Right renal pelvis (tissue), 4 donors: ENCODE measurements at regions not wholly inside any gene's neighbourhood (a gene's known extent, or its start where the extent isn't known, plus 50 kb on each side); places are given as distances from the start of the nearest gene placed in this dataset.

Source experiments
- DNase-seq, 4 donors: peaks; one replicate each; pipeline ENCODE4 v3.0.0-alpha.2; 2013; ENCODE audit warnings: low read depth in 4 of 4, low spot score in 3 of 4, missing footprints in 1 of 4

DNA sequence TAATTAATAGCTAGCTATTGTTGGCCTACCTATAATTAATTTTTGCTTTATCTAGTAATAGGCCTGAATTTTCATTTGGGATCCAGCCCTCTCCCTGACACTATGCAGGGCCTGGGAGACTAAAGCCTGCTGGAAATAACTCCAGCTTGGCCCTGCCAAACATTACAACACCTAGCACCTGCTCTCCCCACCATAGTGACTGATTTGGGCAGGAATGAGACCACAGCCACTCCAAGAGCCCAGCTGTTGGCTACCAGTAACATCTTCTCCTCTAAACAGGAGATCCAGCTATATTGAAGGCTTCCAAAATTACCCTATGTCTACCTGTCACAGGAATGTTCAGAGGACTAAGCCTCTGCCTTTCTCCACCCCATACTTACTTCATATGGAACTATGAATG, 225.1 kb downstream of the IDS start:
- DNase-seq, result no peak

DNA sequence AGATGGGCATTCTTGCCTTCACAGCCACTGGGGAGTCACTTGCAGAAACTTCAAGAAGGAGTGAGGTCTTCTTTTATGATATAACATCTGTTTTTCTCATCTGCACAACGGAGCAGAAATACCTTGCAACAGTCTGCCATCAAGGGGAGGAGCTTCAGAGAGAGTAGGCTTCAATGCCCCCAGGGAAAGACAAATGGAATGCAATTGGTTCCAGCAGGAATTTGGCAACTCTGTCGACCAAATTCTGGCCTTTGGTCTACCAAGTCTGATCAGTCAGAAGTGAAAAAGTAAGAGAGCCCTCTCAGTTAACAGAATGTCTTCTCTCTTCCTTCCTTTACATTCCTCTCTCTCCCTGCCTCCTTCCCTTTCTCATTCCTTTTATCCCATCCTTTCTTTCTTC, 229.3 kb downstream of the IDS start:
- DNase-seq, result no peak

DNA sequence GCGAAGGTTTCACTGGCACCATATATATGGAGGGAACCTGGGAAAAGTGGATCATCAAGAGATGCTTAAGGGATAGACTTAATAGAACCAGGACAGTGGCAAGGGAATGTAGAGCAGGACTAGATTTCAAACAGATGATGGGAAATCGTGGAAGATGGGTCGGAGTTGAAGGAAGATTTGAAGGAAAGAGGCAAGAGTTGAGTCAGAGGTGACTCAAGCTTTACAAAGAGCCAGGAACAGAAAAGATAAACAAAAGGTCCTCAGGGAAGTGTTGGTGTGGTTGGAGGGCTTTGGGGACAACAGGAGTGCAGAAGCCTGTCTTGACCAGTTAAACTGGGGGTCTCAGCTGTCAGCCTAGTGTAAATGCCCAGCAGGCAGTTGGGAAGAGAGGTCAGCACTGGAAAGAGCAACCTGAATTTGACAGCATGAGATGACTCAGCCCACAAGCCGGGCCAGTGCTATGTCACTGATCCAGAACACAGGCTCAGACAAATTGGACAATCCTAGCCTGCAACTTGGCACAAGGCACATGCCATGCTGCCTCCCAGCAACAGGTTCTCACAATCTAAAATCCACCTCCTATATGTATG, 230.5 kb downstream of the IDS start:
- no peak for DNase-seq

DNA sequence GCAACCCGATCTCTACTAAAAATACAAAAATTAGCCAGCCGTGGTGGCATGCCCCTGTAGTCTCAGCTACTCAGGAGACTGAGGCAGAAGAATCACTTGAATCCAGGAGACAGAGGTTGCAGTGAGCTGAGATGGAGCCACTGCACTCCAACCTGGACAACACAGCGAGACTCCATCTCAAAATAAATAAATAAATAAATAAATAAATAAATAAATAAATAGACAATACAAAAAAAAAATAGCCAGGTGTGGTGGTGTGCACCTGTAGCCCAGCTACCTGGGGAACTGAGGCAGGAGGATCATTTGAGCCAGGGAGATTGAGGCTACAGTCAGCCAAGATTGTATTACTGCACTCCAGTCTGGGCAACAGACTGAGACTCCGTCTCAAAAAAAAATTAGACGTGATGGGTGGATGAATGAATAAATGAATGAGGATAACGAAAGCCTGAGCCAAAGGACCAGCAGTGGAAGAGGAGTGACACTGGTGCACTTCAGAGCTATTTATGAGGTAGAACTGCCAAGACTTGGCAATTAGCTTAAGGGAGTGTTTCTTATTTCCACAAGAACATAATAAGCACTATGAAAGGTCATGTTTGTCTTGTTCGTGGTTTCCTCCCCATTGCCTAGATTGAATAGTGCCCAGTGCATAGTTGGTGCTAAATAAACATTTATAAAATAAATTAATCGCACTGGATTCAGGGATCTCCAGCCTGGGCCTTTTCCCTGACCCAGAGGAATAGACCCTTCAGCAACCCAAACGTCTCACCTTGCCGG, 232.2 kb downstream of the IDS start:
- DNase-seq, result no peak

DNA sequence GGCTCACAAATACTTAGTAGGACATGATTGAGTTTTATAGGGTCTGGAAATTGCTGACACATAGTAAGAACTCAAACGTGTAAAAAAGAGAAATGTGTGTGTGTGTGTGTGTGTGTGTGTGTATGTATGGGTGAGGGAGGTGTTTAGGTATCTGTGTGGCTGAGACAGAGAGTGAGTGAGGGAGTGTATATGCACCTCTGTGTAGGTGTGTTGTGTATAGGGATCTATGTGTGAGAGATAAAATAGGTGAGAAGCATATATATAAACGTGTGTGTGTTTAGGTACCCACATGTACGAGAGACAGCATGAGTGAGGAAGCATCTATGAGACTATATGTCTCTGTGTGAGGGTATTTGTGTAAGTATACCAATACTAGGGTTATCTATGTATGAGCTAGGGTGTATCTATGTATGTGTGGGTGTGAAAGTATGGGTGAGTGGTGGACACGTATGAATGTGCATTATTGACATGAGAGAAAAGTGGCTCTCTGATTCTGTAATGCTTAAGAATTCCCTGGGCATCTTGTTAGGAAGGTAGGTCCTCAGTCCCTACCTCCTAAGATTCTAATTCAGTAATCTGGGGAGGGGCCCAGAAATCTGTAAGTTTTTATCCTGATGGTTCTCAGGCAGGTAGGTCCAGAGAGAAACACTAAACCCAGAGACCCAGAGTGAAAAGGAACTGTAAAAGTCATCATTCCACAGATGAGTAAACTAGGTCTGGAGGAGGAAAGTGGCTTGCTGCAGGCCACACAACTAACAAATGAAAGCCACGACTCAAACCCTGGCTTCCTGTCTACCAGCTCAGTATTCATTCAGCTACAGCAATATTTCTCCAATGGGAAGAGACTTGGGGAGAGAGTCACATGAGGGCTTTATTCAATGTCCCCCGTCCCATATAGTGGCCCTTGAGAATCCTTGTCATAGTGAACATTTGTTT, 237.0 kb downstream of the IDS start:
- DNase-seq, result no peak

DNA sequence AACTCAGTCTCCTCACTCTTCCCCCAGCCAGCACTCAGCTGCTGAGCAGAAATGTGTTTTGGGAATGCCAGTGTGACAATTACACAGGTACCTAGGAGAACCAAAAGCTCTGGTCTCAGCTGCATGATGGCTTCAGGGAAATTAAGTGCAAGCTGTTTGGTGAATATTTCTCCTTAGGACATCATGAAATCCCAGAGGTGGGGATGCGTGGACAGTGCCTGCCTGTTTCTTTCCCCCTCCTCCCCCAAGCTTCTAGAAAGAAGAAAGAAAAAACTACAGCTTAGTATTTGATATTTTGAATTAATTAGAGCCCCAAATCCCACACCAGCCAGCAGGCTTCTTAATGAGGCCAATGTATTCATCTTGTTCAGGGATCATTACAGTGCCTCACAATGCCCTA, 243.0 kb downstream of the IDS start:
- no peak for DNase-seq

DNA sequence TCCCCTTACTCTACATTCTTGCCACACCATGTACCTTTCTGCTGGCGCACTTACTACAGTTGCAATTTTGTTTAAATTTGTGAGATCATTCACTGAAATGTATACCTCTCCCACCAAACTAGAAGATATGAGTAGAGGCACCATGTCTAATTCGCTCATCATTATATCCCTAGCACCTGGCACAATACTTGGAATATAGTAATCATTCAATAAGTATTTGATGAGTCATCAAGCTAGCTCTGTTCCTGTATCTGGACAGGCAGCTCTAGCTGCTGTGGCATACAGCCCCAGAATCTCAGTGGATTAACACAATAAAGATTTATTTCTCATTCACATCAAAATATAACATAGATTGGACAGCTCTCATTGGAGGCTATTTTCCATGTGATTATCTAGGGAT, 245.9 kb downstream of the IDS start:
- no peak for DNase-seq

DNA sequence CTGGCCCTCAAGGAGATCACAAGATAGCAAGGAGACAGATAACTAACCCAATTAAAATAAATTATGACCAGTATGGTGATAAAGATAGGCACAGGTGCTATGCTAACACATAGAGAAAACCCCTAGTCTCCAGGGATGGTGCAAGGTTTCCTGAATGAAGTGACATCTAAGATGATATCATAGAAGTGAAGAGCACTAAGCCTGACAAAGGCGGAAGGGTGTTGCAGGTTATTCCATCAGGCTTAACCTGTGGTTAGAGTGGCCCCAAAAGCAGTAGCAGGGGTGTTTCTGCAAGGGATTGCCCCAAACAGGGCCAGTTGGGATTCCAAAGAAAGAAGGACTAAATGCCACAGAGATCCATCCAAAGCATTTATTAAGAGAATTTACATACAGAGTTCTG, 249.2 kb downstream of the IDS start:
- no peak for DNase-seq

DNA sequence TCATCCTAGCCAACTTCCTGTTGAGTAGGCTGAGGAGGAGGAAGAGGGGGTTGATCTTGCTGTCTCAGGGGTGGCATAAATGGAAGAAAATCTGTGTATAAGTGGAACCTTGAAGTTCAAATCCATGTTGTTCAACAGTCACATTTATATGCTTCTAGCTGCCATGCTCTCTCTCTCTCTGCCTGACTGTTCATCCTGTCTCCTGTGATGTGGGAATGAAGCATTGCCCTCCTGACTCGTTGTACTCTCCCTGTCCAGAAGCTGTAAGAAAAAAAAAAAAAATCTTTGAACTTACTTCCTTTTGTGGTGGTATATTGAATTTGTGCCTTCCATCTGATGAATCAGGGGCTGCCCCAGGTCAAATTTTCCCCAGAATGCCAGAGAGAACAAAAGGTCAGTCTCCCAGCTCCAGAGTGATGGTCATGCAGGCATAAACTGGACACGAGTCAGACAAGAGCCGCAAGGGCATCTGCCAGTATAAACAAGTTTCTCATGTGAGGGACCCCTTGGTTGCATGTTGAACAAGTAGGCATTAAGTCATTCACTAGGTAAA, 257.0 kb downstream of the IDS start:
- no peak for DNase-seq

DNA sequence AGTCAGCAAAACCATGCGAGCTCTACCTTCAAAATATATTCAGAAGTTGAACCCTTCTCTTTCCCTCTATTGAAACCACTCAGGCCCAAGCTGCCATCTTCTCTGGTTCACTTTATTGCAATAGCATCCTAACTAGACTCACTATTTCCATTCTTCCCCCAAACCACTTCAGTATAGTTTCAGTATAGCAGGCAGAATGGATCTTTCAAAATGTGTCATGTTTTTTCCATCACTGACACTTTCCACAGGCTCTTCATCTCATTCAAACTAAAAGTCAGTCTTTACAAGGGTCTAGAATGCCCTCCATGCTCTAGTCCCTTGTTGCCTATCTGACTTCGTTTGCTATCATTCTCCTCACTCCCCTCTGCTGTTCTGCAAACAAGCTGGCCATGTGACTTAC, 274.4 kb downstream of the IDS start:
- no peak for DNase-seq

DNA sequence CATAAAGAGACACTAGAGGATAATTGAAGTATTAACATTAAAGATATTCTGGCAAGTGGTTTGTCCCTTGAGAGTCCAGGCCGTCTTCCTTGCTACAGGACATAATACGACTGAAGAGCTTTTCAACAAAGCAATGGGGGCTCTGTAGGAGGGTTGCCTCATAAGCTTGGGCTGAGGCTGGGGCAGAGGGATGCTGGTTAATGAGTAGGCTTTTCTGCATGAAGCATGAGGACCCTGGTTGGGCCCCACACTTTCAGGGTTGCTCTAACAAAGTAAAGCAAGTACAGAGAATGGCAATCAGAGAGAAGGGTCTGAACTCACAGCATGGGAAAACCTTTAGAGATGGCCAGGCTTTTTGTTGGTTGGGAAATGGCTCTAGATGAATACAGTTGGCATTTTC, 281.3 kb downstream of the IDS start:
- DNase-seq, result no peak

DNA sequence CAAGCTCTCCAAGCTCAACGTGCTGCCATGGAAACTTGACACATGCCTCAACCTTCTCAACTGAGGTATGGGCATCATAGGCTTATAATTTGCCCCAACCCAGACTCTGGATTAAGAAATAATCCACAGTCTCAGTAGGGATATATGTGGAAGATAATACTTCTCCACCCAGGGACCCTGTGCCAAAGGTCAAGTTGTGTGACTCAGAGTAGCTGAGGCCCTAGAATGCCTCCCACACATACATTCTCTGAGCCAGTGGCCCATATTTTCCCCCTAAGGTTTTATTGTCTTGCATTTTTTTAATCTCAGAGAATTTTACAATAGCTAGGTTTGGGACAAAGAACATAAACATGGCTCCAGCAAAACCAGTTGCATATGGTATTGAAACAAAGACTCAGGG, 283.1 kb downstream of the IDS start:
- no peak for DNase-seq

DNA sequence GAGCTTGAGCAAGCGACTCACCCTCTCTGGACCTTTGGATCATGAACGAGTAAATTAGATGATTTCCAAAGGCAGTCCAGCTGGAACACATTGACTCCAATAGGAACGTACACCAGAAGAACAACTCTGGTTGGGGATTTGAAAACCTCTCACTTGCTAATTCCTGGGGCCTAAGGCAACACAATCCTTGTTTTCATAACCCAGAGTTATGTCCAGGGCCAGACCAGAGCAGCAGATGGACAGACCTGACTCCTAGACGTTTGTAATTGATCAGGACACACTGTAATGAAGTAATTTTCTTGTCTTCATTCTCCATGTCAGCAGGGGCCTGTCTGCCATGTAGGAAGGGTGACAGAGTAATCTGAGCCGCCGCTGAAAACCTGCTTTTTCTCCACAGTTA, 283.9 kb downstream of the IDS start:
- DNase-seq, result no peak

DNA sequence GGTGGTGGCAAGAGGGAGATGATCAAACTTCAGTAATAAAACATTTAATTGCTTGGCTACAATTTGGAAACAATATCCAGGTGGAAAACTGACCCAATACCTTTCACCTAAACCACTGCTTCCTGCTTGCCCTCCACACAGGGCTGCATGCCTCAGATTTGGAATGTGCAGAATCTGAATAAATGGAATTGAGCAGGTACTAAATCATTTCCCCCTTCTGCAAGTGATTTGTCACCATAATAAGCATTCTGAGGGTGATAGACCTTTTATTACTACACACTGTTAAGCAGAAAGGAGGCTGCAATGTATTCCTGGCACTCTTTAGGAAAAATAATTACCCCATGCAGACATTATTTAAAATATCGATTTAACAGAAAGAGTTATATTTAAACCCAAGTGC, 291.8 kb downstream of the IDS start:
- DNase-seq, result no peak

DNA sequence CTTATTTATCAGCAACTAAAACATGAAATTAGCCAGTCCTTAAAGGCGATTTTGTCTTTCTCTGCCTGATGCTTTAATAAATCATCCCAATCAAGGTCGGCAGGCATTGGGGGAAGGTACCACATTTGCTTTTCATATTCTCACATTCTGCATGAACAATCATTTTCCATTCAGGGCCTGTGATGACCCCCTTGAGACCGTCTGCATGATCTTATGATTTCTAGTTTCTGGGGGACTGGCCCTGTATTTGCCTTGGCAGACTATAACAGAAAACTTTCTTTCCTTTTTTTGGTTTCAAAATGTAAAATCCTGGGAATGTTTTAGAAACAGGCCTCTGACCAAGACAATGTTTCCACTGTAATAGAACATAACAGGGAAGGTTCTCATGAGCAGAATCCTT, 296.8 kb downstream of the IDS start:
- DNase-seq, result no peak

DNA sequence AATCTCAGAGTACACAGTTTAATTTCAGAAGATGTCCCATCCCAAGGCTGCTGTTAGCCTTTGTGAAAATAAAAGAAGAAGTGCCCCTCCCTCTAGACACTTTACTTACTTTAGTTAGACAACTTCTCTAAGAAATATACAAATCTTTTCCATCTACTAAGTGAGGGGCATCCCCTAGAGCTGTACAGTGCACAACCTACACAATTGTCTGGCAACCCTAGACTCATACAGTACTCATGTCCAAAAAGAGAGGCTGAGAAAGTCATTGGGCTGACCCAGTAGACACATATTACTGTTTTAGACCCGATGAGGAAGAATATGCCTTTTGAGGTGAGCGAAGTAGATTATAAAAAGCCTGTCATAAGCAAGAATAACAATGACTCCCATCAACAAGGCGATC, 297.6 kb downstream of the IDS start:
- DNase-seq, result no peak

DNA sequence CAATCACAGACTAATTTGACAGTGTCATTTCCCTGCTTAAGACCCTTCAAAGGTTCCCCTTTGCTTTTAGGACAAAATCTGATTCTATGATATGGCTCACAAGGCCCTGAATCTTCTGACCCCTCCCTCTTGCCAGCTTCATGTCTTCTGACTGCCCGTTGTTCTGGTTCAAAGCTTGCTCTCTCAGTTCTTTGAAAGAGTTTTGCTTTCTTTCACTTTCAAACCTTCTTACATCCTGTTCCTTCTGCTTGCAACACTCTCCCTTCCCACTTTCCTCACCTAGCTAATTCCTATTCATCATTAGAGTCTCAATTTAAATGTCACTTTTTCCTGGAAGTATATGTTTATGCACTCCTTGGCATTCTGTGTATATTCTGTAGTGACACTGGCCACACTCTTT, 299.2 kb downstream of the IDS start:
- no peak for DNase-seq

DNA sequence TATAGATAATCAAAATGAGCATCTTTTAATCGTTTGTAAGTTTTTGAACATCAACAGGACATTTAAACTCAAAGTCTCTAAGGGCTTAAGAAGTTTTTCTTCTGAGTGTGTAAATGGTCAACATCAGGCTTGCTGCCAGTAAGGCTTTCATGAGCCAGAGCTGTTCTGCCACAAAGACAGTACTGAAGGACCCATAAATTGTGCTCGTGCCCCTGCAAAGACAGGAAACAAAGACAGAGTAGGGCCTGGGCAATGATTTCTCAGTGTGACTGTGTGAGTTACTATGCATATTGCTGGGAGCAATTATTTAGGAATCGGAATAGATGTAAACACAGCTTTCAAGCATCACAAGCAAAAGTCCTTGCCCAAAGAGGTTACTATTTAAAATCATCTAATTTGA, 300.0 kb downstream of the IDS start:
- no peak for DNase-seq

DNA sequence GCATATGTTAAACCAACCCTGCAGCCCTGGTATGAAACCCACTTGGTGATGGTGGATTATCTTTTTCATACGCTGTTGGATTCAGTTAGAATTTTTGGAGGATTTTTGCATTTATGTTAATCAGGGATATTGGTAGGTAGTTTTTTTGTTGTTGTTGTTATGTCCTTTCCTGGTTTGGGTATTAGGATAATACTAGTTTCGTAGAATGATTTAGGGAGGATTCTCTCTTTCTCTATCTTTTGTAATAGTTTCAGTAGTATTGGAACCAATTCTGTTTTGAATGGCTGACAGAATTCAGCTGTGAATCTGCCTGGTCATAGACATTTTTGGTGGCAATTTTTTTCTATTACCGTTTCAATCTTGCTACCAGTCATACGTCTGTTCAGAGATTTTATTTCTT, 305.4 kb downstream of the IDS start:
- DNase-seq, result no peak

DNA sequence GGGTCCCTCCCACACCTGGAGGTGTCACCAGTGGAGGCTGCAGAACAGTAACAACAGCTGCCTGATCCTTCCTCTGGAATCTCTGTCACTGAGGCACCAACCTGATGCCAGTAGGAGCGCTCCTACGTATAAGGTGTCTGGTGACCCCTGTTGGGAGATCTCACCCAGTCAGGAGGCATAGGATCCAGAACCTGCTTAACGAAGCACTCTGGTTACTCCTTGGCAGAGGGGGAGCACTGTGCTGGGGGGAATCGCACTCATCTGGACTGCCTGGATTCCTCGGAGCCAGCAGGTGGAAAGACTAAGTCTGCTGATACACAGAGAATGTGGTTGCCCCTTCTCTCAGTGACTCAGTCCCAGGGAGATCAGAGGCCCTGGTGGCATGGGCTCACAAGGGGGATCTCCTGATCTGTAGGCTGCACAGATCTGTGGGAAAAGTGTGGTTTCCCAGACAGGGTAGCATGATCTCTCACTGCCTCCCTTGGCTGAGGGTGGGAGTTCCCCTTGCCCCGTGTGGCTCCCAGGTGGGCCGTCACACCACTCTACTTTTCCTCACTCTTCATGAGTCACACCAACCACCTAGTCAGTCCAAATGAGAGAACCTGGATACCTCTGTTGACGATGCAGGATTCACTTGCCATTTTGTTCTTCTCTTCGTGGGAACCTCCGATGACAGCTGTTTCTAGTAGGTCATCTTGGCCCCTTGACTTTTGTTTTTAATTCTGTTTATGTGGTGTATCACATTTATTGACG, 305.9 kb downstream of the IDS start:
- no peak for DNase-seq

DNA sequence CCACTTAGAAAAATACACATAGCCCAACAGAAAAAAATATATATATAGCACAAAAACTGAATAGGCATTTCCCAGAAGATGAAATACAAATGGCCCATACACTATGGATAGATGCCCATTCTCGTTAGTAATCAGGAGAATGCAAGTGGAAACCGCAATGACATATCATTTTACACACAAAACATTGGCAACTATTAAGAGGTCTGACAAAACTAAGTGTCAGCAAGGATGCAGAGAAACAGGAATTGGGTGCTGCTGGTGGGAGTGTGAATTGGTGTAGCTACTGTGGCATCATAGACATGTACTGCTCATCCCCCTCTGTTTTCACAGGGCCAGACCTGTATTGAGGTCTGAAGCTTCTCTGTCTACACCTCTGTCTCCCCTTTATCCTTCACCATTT, 320.0 kb downstream of the IDS start:
- DNase-seq, result no peak
